A673 (cell line): ENCODE measurements at regions not wholly inside any gene's neighbourhood (a gene's known extent, or its start where the extent isn't known, plus 50 kb on each side); places are given as distances from the start of the nearest gene placed in this dataset.

Source experiments
- BruUV-seq: library from RNA; stranded (reverse); fragments of 400-500 nt; replicated peaks from 2 replicates; lab custom pipeline; 2021; lab: Mats Ljungman, UMichigan
- CTCF ChIA-PET: fragments of 300-600 bp; sonication (Branson Sonifier 250); formaldehyde crosslinking; loops from one replicate; lab custom pipeline; 2022; ENCODE audit warnings: antibody characterized with exemption; lab: Charles Lee
- POLR2A ChIA-PET: fragments of 300-600 bp; sonication (Branson Sonifier 250); formaldehyde crosslinking; loops from one replicate; lab custom pipeline; 2022; ENCODE audit warnings: antibody characterized with exemption; ENCODE audit not compliant: low non-redundant PET; lab: Charles Lee
- DNase-seq: peaks from one replicate; pipeline ENCODE4 v3.0.0-alpha.2; 2015; ENCODE audit warnings: low spot score
- H3K27ac ChIP-seq: fragments of 200-600 bp; sonication (generic); 2 replicates; pipeline ENCODE4 v1.5.1; 2016; ENCODE audit warnings: mixed run types, low read depth, mild to moderate bottlenecking, mixed read lengths, antibody characterized with exemption, low read length; ENCODE audit not compliant: poor library complexity, severe bottlenecking
- H3K27me3 ChIP-seq: fragments of 200-600 bp; sonication (generic); replicated peaks from 2 replicates; pipeline ENCODE4 v1.6.1; 2017; ENCODE audit warnings: mixed run types, low read depth, mild to moderate bottlenecking, mixed read lengths, antibody characterized with exemption, low read length; ENCODE audit not compliant: insufficient read depth, poor library complexity
- H3K36me3 ChIP-seq: fragments of 200-600 bp; sonication (generic); 2 replicates; pipeline ENCODE4 v1.6.1; 2016; ENCODE audit warnings: mixed run types, mild to moderate bottlenecking, mixed read lengths, antibody characterized with exemption, low read length; ENCODE audit not compliant: insufficient read depth, poor library complexity, severe bottlenecking
- H3K4me1 ChIP-seq: fragments of 200-600 bp; sonication (generic); 2 replicates; pipeline ENCODE4 v1.6.1; 2017; ENCODE audit warnings: mixed run types, mild to moderate bottlenecking, mixed read lengths, antibody characterized with exemption, low read length; ENCODE audit not compliant: insufficient read depth, poor library complexity, severe bottlenecking
- H3K4me3 ChIP-seq: fragments of 200-600 bp; sonication (generic); 2 replicates; pipeline ENCODE4 v1.5.1; 2016; ENCODE audit warnings: low read depth, mixed run types, mild to moderate bottlenecking, mixed read lengths, low read length; ENCODE audit not compliant: poor library complexity, severe bottlenecking
- H3K9me3 ChIP-seq: fragments of 200-600 bp; sonication (generic); 2 replicates; pipeline ENCODE4 v1.6.1; 2016; ENCODE audit warnings: mixed run types, low read depth, mild to moderate bottlenecking, mixed read lengths, antibody characterized with exemption, low read length; ENCODE audit not compliant: poor library complexity, severe bottlenecking
- CTCF ChIP-seq: fragments of 300-800, 200-600 bp; sonication (generic); conservative IDR thresholded peaks from 2 replicates; pipeline ENCODE4 v1.5.1; 2017; ENCODE audit warnings: low read depth, mild to moderate bottlenecking, antibody characterized with exemption, low read length, moderate library complexity, mixed read lengths
- EZH2 ChIP-seq: fragments of 200-600 bp; sonication (generic); IDR thresholded peaks from 2 replicates; pipeline ENCODE4 v1.6.1; 2017; ENCODE audit warnings: borderline replicate concordance, low read depth, mild to moderate bottlenecking, mixed read lengths, antibody characterized with exemption, low read length; ENCODE audit not compliant: poor library complexity, severe bottlenecking
- intact Hi-C: fragments of 100-400 bp; cut with micrococcal nuclease; formaldehyde crosslinking; loops from one replicate; pipeline ENCODE4 v1.10.0; 2022; ENCODE audit not compliant: unreplicated experiment

GRCh38 chr1:4964634-4965345 lies 310.4 kb downstream of the AJAP1 start:
- intact Hi-C loops, result no loop called here
- Histone ChIP-seq H3K27ac (no peak overlapping the region), H3K4me1 (no peaks in the 10 kb centered on the region), H3K4me3 (no peak overlapping the region), H3K36me3 (no peaks in the 10 kb centered on the region), H3K9me3 (no peaks in the 10 kb centered on the region), H3K27me3 (no peaks in the 10 kb centered on the region)
- no peak for DNase-seq
- TF ChIP-seq CTCF (no peak), EZH2 (no peak)
- POLR2A ChIA-PET, result no interaction called here
- CTCF ChIA-PET, result no interaction called here
- BruUV-seq, result no TSS peak

- Histone ChIP-seq H3K4me3 (no peak overlapping the region), H3K36me3 (no peaks in the 10 kb centered on the region), H3K27ac (no peak overlapping the region), H3K27me3 (no peaks in the 10 kb centered on the region), H3K4me1 (no peaks in the 10 kb centered on the region), H3K9me3 (peaks cover 7% of the 10 kb centered on the region)
- BruUV-seq, result no TSS peak
- ChIA-PET POLR2A (no interaction called here), CTCF (no interaction called here)
- TF ChIP-seq EZH2, result no peak
- TF ChIP-seq CTCF, result no peak
- intact Hi-C loops, result no loop called here
- DNase-seq, result no peak
Observed at GRCh38 chr1:4963251-4963650, 308.8 kb downstream of the AJAP1 start.

DNA sequence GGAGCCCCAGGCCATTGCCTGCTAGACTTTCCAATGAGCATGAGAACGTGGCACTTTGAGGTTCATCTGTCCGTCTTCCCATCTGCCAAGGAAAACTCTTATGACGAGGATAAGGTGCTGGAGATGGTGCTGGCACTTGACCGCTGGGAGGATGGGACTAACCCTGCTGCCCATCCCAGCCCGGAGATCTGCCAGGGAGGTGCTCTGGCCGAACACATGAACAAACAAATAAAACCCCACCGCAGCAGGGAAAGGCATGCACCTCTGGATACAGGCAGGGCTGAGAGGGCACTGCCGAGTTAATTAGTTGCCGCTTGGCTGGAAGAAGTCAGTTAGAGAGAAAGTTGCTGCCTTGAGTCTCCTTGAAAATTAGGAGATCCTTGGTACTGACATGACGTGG lies 308.4 kb downstream of the AJAP1 start:
- TF ChIP-seq EZH2 (no peak), CTCF (no peak)
- CTCF ChIA-PET, result no interaction called here
- no TSS peak for BruUV-seq

More for the DNA sequence above, 308.4 kb downstream of the AJAP1 start:
- DNase-seq, result no peak
- POLR2A ChIA-PET, result no interaction called here
- Histone ChIP-seq H3K4me1 (no peaks in the 10 kb centered on the region), H3K36me3 (no peaks in the 10 kb centered on the region), H3K27ac (no peak overlapping the region), H3K27me3 (no peaks in the 10 kb centered on the region), H3K4me3 (no peak overlapping the region), H3K9me3 (peaks cover 7% of the 10 kb centered on the region)
- intact Hi-C loops, result no loop called here
